Peyer's patch (tissue), 4 donors: ENCODE measurements at regions not wholly inside any gene's neighbourhood (a gene's known extent, or its start where the extent isn't known, plus 50 kb on each side); places are given as distances from the start of the nearest gene placed in this dataset.

ENCODE experiments used
- DNase-seq, 3 donors: peaks; one replicate each; pipeline ENCODE4 v3.0.0-alpha.2; 2017 to 2019
- H3K27ac ChIP-seq, 4 donors: fragments of 200-600 bp; sonication (generic); one replicate each; pipeline ENCODE4 v1.5.1; 2016 to 2019
- H3K27me3 ChIP-seq, 2 donors: fragments of 200-600 bp; sonication (generic); one replicate each; pipeline ENCODE4 v1.5.1; 2019
- H3K36me3 ChIP-seq, 3 donors: fragments of 200-600 bp; sonication (generic); one replicate each; pipeline ENCODE4 v1.5.1; 2016 to 2019
- H3K4me1 ChIP-seq, 4 donors: fragments of 200-600 bp; sonication (generic); one replicate each; pipeline ENCODE4 v1.5.1; 2016 to 2019
- H3K4me3 ChIP-seq, 4 donors: fragments of 200-600 bp; sonication (generic); 1 replicate in 3 of 4; 2 replicates in 1 of 4; pipeline ENCODE4 v1.5.1; 2016 to 2019; ENCODE audit warnings: mild to moderate bottlenecking in 1 of 4
- H3K9me3 ChIP-seq, 4 donors: fragments of 200-600 bp; sonication (generic); one replicate each; pipeline ENCODE4 v1.5.1; 2016 to 2019; ENCODE audit warnings: mild to moderate bottlenecking in 1 of 4
- CTCF ChIP-seq, 6 experiments: fragments of 450-650 bp in 4 of 6; fragments of 200-600 bp in 2 of 6; sonication (generic) in 1 of 6; IDR thresholded peaks; one replicate each; pipeline ENCODE4 v1.5.1; 2017 to 2019; ENCODE audit warnings: antibody characterized with exemption in 6 of 6, mild to moderate bottlenecking in 3 of 6, moderate library complexity in 1 of 6
- POLR2A ChIP-seq, 2 donors: fragments of 450-650 bp; IDR thresholded peaks; one replicate each; pipeline ENCODE4 v1.5.1; 2017; ENCODE audit warnings: antibody characterized with exemption in 2 of 2, mild to moderate bottlenecking in 2 of 2, moderate library complexity in 2 of 2

DNA sequence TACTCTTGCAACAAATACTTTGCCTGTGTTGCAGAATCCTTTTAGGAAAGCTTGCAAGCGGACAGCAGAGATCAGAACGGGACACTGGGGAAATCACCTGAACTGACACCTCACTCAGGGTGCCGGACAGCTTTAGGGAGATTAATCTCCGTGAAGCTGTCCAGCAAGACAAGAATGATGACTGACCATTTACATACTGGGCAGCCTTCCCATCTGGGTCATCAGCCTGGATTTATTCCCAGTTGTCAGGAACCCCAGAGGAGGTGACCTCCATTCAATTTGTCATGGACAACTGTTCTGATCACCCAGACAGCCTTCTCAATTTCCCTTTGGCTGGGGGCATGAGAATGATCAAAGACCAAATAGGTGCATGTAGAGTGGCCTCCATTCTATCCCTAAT lies 93.0 kb upstream of the EGFL6 start:
- Histone ChIP-seq H3K27ac (no peak overlapping the region), H3K4me1 (no peaks in the 10 kb centered on the region), H3K36me3 (no peaks in the 10 kb centered on the region), H3K4me3 (no peak overlapping the region), H3K9me3 (no peaks in the 10 kb centered on the region), H3K27me3 (no peaks in the 10 kb centered on the region)
- no peak for TF ChIP-seq CTCF (IDR thresholded peaks at IDR 0.05)
- no peak for TF ChIP-seq POLR2A (IDR thresholded peaks at IDR 0.05)
- DNase-seq, result no peak

- H3K36me3 ChIP-seq, result no peaks in the 10 kb centered on the region
- no peaks in the 10 kb centered on the region for H3K9me3 ChIP-seq
- H3K27me3 ChIP-seq, result no peaks in the 10 kb centered on the region
- H3K4me1 ChIP-seq, result no peaks in the 10 kb centered on the region
- H3K27ac ChIP-seq, result peak overlapping the region; percentile 45 to 77 (median 70)
- no peak overlapping the region for H3K4me3 ChIP-seq
- DNase-seq, result no peak
- TF ChIP-seq CTCF (IDR thresholded peaks at IDR 0.05) (no peak), POLR2A (IDR thresholded peaks at IDR 0.05) (no peak)
Observed at GRCh38 chrX:13474164-13474516, 95.3 kb upstream of the EGFL6 start.

DNA sequence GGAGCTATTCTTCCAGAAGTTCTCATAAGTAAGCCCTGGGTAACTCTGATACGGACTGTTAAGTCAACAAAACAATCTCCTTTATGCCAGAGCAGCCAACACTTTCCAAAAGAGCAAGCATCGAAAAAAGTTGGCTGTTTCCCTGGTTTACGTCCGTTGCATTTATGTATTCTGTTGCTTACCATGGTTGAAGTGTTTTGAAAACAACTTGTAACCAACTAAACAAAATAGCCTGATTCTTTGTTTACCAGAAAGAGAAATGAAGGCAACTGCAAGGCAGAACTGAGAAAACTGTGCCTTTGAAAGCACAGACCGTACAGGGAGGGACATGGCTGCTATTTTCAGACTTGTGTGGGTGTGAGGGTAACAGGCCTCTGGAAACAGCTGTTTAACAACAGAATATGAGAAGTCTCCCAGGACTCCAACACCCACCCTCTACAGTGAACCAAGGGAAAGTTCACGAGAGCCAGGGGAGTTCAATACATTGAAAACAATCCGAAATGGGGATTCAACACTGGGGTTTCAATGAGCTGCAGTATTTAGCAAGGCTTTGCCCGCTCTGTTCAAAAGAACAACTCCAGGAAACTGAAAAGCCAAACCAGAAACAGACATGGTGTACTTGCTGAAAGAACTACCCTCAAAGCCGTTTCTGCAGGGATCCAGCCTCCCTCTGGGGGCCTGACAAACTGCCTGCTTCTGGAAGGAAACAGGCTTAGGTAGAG lies 95.8 kb upstream of the EGFL6 start:
- Histone ChIP-seq H3K4me1 (no peaks in the 10 kb centered on the region), H3K27me3 (no peaks in the 10 kb centered on the region), H3K4me3 (no peak overlapping the region), H3K9me3 (no peaks in the 10 kb centered on the region), H3K36me3 (no peaks in the 10 kb centered on the region), H3K27ac (peak overlapping the region; percentile 45 to 77 (median 70))
- DNase-seq, result peak in 1 of 3 donors; percentile 34
- TF ChIP-seq CTCF (IDR thresholded peaks at IDR 0.05), result peak in 1 of 6 experiments; percentile 2
- TF ChIP-seq POLR2A (IDR thresholded peaks at IDR 0.05), result no peak

- DNase-seq, result no peak
- Histone ChIP-seq H3K36me3 (no peaks in the 10 kb centered on the region), H3K9me3 (no peaks in the 10 kb centered on the region), H3K27ac (peak overlapping the region in 3 of 4 donors; percentile 67 to 77 (median 74)), H3K4me3 (no peak overlapping the region), H3K27me3 (no peaks in the 10 kb centered on the region), H3K4me1 (no peaks in the 10 kb centered on the region)
- no peak for TF ChIP-seq CTCF (IDR thresholded peaks at IDR 0.05)
Observed at GRCh38 chrX:13472975-13473374, 96.4 kb upstream of the EGFL6 start.

GRCh38 chrX:13471269-13471668 lies 98.1 kb upstream of the EGFL6 start:
- TF ChIP-seq POLR2A (IDR thresholded peaks at IDR 0.05) (no peak), CTCF (IDR thresholded peaks at IDR 0.05) (no peak)
- Histone ChIP-seq H3K27ac (no peak overlapping the region), H3K27me3 (no peaks in the 10 kb centered on the region), H3K4me1 (no peaks in the 10 kb centered on the region), H3K36me3 (no peaks in the 10 kb centered on the region), H3K4me3 (no peak overlapping the region), H3K9me3 (no peaks in the 10 kb centered on the region)
- DNase-seq, result no peak

DNA sequence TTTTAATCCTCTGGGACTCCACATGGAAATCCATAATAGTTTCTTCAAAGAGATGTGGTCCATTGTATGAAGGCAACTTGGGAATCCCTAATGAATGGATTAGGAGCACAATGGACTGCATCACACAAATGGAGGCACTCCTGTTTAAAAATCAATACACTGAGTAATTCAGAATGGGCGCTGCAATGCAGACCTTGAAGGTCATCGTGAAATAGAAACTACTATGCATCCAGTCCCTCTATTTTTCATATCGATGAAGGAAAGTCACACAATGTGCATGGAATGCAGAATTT lies 98.8 kb upstream of the EGFL6 start:
- H3K27ac ChIP-seq, result no peak overlapping the region
- no peaks in the 10 kb centered on the region for H3K4me1 ChIP-seq
- TF ChIP-seq CTCF (IDR thresholded peaks at IDR 0.05) (no peak), POLR2A (IDR thresholded peaks at IDR 0.05) (no peak)
- no peak for DNase-seq
- H3K36me3 ChIP-seq, result no peaks in the 10 kb centered on the region
- no peaks in the 10 kb centered on the region for H3K27me3 ChIP-seq
- no peak overlapping the region for H3K4me3 ChIP-seq
- no peaks in the 10 kb centered on the region for H3K9me3 ChIP-seq
